GM18498 (cell line): ENCODE measurements at regions not wholly inside any gene's neighbourhood (a gene's known extent, or its start where the extent isn't known, plus 50 kb on each side); places are given as distances from the start of the nearest gene placed in this dataset.

Source experiments
- ATAC-seq: cut with Tn5 transposase; IDR thresholded peaks from one replicate; pipeline ENCODE4 v1.9.1; 2021; ENCODE audit warnings: mild to moderate bottlenecking, moderate library complexity; ENCODE audit not compliant: unreplicated experiment

- no peak for ATAC-seq
These were observed 143.3 kb upstream of the SLCO3A1 start for GRCh38 chr15:91710080-91710698.

DNA sequence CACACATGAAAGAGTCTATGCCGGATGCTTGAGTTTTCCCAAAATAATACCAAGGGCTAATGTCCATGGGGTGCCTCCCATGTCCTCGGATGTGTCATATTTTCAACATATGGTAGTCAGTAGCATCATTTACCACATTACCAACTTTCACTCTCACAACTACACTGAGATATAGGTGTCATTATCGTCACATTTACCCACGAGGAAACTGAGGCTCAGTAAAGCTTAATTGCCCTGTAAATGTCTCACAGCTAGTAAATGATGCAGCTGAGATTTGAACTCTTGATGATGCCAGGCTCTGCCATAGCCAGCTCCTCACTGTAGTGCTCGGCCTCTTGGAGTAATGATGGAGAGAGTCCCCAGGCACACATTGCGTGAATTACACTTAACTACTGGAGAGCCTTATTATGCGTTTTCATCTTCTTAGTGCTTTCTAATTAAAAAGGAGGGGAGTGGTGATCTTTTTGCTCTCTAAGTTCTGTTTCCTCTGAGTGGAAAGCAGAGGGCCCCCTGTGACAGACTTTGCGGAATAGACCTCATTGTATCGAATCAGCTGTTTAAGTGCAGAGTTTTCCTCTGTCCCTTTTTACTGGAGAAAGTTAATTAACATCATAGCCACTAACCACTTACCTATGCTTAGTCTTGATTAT lies 142.0 kb upstream of the SLCO3A1 start:
- no peak for ATAC-seq

DNA sequence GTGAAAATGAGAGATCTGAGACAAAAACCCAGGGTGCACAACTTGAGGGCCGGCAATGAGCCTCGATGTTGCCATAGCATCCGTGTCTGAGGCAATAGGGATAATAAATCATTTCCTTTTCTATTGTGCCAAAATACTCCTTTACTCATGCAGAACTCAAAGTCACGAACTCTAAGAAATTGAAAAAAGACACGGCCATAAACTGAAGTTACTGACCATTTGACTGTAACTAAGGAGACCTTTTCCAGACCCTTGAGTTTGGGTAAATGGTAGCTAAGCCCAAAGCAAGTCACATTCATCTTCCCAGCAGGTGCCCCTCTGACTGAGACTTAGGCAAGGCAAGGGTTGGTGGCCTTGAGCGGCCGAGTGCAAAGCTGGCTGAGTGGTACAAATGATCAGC lies 141.2 kb upstream of the SLCO3A1 start:
- ATAC-seq, result no peak

DNA sequence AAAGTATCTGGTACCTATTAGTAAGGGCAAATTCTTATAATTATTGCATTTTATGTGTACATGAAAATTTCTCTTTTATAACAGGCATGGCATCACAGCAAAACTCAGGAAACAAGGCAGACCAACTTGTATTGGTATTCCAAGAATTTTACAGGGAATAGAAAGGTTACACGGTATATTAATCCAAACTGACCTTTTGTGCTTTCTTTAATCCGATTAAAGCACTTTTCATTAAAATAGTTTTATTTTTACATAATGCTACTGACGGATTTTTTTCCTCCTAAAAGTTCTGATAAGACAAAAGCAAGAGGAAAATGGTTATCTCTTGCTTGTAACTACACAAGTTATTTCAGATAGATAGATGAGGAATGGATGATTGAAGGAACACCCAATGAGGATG lies 137.0 kb upstream of the SLCO3A1 start:
- no peak for ATAC-seq

GRCh38 chr15:91717811-91718210 lies 135.7 kb upstream of the SLCO3A1 start:
- no peak for ATAC-seq

DNA sequence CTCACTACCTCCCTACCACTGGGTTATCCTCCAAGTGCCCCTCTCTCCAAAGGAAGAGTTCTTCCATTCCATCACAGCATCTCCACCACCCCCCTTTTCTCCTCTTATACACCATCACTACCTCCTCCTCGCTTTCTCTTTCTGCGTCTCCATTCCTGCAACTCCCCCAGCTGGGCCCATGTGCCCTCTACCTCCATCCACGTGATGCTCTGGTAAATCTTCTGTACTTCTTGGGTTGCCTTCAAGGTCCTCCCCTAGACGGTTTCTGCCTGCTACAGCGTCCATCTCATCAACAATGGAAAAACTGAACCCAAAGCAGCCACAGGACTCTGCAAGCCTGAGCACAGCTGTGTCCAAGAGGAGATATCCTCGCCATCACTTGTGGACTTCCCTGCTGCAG lies 129.5 kb upstream of the SLCO3A1 start:
- ATAC-seq, result no peak

- no peak for ATAC-seq
These were observed 119.8 kb upstream of the SLCO3A1 start for GRCh38 chr15:91733661-91734060.

GRCh38 chr15:91737151-91737818 lies 116.2 kb upstream of the SLCO3A1 start:
- ATAC-seq, result no peak

DNA sequence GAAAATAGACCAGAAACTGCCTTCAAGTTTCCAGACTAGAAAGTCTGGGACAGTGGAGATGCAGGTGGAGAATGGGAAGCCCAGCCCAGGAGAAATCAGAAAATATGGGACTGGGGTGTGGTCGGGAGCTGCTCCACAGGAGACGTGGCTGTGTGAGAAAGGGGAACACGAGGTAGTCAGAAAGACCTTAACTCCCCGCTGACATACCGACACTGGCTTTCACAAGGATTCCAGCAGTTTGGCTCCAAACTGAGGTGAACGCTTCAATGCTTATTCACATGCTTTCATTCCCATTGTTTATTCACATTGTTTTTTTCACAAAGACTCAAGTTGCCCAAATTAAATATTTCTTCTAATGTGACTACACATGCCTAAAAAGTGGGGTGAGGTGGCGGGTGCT lies 111.5 kb upstream of the SLCO3A1 start:
- ATAC-seq, result no peak

GRCh38 chr15:91751611-91752010 lies 101.9 kb upstream of the SLCO3A1 start:
- ATAC-seq, result no peak

DNA sequence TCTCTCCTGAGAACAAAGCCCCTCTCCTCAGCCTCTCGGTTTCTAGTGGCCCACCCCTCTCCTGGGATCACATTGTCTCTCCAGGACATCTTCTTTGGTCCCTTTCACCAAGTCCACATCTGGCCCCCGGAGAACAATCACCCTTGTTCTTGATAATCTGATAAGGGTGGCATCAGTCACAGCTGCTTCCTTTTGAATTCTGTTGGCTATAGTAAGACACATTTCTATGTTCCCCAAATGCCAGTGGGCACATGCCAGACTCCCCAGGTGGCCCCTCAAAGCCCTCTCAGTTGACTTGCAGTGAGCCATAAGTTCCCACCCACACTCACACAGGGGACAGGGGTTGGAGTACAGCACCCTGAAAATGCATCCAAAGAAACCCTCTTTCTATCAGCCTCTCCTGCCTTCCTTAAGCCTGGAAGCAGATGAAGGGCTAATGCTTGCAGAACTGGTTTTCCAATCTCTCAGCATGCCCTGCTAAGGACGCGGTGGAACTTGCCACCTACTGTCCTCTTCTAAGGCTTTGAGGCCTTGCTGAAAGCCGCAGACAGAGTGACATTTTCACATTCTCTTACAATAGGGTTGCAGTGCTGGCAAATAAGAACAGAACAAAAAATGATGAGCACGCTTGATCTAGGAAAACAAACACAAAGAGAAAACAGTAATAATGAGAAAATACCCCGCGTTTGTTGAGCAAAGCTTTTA lies 101.3 kb upstream of the SLCO3A1 start:
- no peak for ATAC-seq

DNA sequence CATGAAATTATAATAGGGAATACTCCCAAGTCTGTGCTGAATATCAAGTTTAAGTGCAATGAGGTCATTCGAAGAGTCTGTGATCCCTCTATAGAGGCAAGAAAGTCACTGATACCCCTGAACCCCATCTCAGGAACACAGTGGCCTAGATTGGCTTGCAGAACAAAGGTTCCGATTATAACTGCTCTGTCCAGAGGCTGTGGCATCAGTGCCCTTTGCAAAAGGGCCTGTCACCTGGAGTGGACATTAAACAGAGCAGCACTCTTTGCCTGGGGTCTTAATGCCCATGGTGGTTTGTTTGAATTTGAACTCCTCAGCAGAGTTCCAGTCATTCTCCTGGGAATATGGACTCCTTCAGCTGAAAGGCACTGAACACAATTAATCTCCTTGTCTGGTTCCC lies 93.9 kb upstream of the SLCO3A1 start:
- no peak for ATAC-seq

DNA sequence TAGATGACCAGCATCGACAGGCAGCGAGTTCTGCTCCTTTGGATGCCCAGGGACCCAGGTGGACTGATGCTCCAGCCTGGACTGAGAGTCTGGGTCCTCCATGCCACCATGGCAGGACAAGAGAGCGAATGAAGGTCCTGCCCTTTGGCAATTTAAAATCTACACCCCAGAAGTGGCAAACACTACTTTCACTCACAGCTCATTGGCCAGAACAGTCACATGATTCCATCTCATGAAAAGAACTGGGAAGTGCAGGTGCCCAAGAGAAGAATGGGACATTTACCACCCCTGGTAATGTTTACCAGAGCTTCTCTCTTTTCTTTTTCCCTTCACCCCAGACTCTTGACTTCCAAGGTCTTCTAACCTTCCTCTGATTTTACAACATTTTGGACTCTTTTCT lies 87.8 kb upstream of the SLCO3A1 start:
- ATAC-seq, result no peak

GRCh38 chr15:91769476-91769875 lies 84.0 kb upstream of the SLCO3A1 start:
- ATAC-seq, result no peak

GRCh38 chr15:91769894-91770293 lies 83.6 kb upstream of the SLCO3A1 start:
- ATAC-seq, result no peak

DNA sequence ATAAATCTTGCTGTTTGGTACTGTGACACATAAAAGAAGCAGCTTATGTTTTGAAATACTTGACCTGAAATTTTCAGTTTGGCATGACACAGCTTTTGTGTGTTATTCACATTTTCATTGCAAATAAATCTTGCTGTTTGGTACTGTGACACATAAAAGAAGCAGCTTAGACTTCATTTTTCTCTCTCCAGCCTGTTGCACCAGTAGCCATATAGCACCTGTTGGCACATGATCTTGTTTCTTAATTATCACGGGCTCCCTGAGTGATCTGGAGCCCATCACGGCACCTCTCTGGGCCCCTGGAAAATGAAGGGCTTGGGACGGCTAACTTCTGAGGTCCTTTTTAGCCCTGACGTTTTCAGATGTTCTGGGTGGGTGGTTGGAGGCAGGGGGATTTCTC lies 77.4 kb upstream of the SLCO3A1 start:
- ATAC-seq, result no peak

GRCh38 chr15:91779960-91780359 lies 73.5 kb upstream of the SLCO3A1 start:
- ATAC-seq, result no peak

DNA sequence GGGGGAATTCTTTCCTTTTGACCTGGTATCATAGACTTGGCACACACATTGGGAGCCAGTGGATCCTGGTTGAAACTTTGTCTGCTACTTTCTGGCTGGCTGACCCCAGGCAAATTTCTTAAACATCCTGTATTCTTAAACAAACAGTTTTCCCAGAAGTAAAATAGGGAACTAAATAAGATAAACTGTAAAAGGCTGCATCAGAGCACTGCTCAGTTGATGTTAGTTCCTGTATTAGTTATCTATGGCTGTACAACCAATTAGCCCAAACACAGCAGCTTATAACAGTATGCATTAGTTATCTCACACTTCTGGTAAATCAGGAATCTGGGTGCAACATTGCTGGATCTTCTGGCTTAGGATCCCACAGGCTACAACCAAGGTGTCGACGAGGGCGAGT lies 73.1 kb upstream of the SLCO3A1 start:
- ATAC-seq, result no peak

GRCh38 chr15:91782221-91782620 lies 71.3 kb upstream of the SLCO3A1 start:
- ATAC-seq, result no peak

DNA sequence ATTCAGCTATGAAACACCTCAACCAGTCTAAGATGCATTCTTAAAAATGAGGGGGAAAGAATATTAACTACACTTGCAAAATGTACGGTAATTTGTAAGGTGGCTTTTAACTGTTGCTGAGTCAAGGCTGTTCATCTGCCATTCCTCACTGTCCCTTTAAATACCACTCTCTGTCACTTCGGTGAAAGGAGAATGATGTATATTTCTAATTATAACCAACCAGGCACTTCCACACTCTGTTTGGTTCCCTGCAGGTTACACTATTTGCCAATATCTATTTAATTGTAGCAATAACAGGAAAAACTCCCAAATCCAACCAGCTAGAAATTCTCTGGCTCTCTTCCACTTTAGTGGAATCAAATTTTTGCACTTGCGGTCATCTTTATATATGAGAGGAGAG lies 70.5 kb upstream of the SLCO3A1 start:
- ATAC-seq, result no peak

- no peak for ATAC-seq
These were observed 70.1 kb upstream of the SLCO3A1 start for GRCh38 chr15:91783451-91783850.
